Heart right ventricle (tissue), 16 donors: ENCODE measurements at regions not wholly inside any gene's neighbourhood (a gene's known extent, or its start where the extent isn't known, plus 50 kb on each side); places are given as distances from the start of the nearest gene placed in this dataset.

Experiments used
- ATAC-seq, 8 donors: fragments of 200-7000 bp; cut with Tn5 transposase; one replicate each; pipeline ENCODE4 v1.9.1; 2020; ENCODE audit warnings: mild to moderate bottlenecking in 8 of 8, moderate library complexity in 8 of 8, moderate number of reproducible peaks in 1 of 8
- DNase-seq, 2 donors: peaks; one replicate each; pipeline ENCODE4 v3.0.0-alpha.2; 2020
- H3K27ac ChIP-seq, 10 donors: fragments of 200-600 bp; sonication (generic) in 2 of 10; one replicate each; pipeline versions ENCODE4 v1.5.0 to v1.8.0; 2020 to 2022; ENCODE audit warnings: mild to moderate bottlenecking in 3 of 10
- H3K27me3 ChIP-seq, 7 donors: fragments of 200-600 bp; one replicate each; pipeline ENCODE4 v1.8.0; 2021 to 2022; ENCODE audit warnings: mild to moderate bottlenecking in 2 of 7
- H3K36me3 ChIP-seq, 9 donors: fragments of 200-600 bp; sonication (generic) in 1 of 9; one replicate each; pipeline versions ENCODE4 v1.5.0 to v1.8.0; 2020 to 2022; ENCODE audit warnings: mild to moderate bottlenecking in 2 of 9
- H3K4me1 ChIP-seq, 9 donors: fragments of 200-600 bp; sonication (generic) in 1 of 9; one replicate each; pipeline versions ENCODE4 v1.5.0 to v1.8.0; 2020 to 2022; ENCODE audit warnings: mild to moderate bottlenecking in 4 of 9
- H3K4me3 ChIP-seq, 10 donors: fragments of 200-600 bp; sonication (generic) in 2 of 10; one replicate each; pipeline versions ENCODE4 v1.5.0 to v1.8.0; 2020 to 2022; ENCODE audit warnings: mild to moderate bottlenecking in 7 of 10, moderate library complexity in 2 of 10
- H3K9me3 ChIP-seq, 11 donors: fragments of 200-600 bp in 10 of 11; sonication (generic) in 2 of 11; one replicate each; pipeline versions ENCODE4 v1.5.0 to v1.8.0; 2013 to 2022; ENCODE audit warnings: mild to moderate bottlenecking in 2 of 11, control low read depth in 1 of 11, moderate library complexity in 1 of 11
- CTCF ChIP-seq, 9 donors: fragments of 200-600 bp; sonication (generic) in 2 of 9; IDR thresholded peaks; one replicate each; pipeline versions ENCODE4 v1.5.0 to v1.8.0; 2021 to 2022; ENCODE audit warnings: antibody characterized with exemption in 9 of 9, mild to moderate bottlenecking in 5 of 9, moderate library complexity in 1 of 9
- WGBS, 2 donors: extraction: QIAGEN DNeasy Blood & Tissue Kit; methylation state at CpG; one replicate each; pipeline ENCODE4 v1.1.7; 2013; ENCODE audit warnings: inconsistent platforms in 1 of 2; 5-methylcytosine and 5-hydroxymethylcytosine counted together
- intact Hi-C, 10 donors: fragments of 100-400 bp; cut with DNase I; formaldehyde crosslinking; loops; one replicate each; pipeline versions ENCODE4 v1.11.1 to v1.14.2; 2022
- donor health status: Arrhythmogenic right ventricular cardiomyopathy.
- donor health status: ischemic (EF 13 %, LVEDD 7.1; RV severe dilation, severe dysfunction).
- donor health status: healthy with polysubstance abuse.
- donor health status: DM: no; HTN: yes; CAD: no.
- donor health status: DM: no; HTN: no; CAD: no.
- donor health status: ischemic (EF 25% LVEDD 6.9; RV normal size, moderate dysfunction).
- donor health status: ischemic (EF 25% LVEDD 5.7; RV mildly dilated, moderate dysfunction).
- donor health status: healthy.
- donor health status: DM: yes; HTN: yes; CAD: no.
- donor health status: Ischemic cardiomyopathy.
- donor health status: ischemic (EF 35%, LVEDD 5.7; RV mildly dilated, moderate dysfunction).
- donor health status: nonischemic (EF 11% LVEDD 7.7; RV severe dilation, severe dysfunction).
- donor health status: DM: yes; HTN: yes; CAD: no.
- donor health status: PGD.
- donor health status: ischemic (EF 29% LVEDD 5.4; RV normal size, mild dysfunction).
- donor health status: nonischemic (EF 23%, LVEDD 6.1; RV moderate dilation, normal function).

- 80 to 83% methylated on average over 10 of the region's 10 CpGs for WGBS, 2 donors
- no peak for DNase-seq
- intact Hi-C loops: loop anchor here in 1 of 10 donors (5.0 kb wide), 1 partner anchor 529 kb away; a partner anchor contains a TSS
Observed at GRCh38 chr2:237035781-237036475, 49.8 kb upstream of the COPS8 start.

More at GRCh38 chr2:237035781-237036475, 49.8 kb upstream of the COPS8 start:
- no peak for ATAC-seq
- no peak for TF ChIP-seq CTCF (IDR thresholded peaks at IDR 0.05)
- H3K27ac ChIP-seq: no peak overlapping the region
- peaks cover 0 to under 1% (median 0%) of the 10 kb centered on the region in 9 donors for H3K4me1 ChIP-seq
- H3K9me3 ChIP-seq: no peaks in the 10 kb centered on the region
- H3K4me3 ChIP-seq: no peak overlapping the region
- H3K36me3 ChIP-seq: no peaks in the 10 kb centered on the region
- peaks cover 0 to 5% (median 0%) of the 10 kb centered on the region in 7 donors for H3K27me3 ChIP-seq
